Stimulated activated CD4-positive, alpha-beta T cell treated with anti-CD3 and anti-CD28 coated beads, TNF-alpha, amount 100 ng/mL, for 1 hour (primary cell): ENCODE measurements at regions not wholly inside any gene's neighbourhood (a gene's known extent, or its start where the extent isn't known, plus 50 kb on each side); places are given as distances from the start of the nearest gene placed in this dataset.

Experiments
- DNase-seq, 3 donors: peaks; one replicate each; pipeline ENCODE4 v3.0.0-alpha.2; 2020; ENCODE audit warnings: low read depth in 3 of 3, low spot score in 1 of 3

DNA sequence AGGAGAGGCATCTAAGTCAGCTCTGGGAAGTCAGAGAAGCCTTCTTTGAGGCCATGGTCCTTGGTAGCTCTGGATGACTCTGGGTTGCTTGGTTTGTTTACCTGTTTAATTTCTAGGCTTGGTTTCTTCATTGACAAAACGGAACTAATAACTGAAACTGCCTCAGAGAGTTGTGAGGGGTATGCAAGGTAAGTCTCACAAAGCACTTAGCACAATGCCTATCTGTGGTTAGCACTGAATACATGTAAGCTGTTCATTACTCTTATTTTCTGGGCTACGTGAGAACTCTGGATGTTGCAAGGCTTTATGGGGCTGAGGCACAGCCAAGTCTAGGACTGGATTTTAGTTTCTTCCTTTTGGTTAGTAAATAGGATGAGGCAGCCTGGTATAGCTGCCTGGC lies 225.8 kb upstream of the NCAM1 start:
- no peak for DNase-seq

DNA sequence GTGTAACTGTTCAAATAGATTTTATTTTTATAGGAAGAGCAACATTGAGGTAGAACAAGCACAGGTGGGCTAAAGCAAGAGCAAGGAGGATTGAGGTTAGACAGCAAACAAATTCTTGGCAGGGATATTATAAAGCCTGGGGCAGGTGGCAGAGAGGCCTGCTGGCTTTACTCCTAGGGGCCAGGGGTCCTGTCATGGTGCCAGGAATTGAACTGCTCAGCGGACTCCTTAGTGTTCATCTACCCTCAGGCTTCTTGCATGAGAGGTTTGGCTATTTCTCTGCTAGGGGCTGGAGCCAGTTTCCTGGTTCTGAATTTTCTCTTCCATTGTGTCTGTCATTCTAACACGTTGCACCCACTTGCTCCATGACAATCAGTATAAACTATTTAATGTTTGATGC lies 217.2 kb upstream of the NCAM1 start:
- DNase-seq: no peak

DNA sequence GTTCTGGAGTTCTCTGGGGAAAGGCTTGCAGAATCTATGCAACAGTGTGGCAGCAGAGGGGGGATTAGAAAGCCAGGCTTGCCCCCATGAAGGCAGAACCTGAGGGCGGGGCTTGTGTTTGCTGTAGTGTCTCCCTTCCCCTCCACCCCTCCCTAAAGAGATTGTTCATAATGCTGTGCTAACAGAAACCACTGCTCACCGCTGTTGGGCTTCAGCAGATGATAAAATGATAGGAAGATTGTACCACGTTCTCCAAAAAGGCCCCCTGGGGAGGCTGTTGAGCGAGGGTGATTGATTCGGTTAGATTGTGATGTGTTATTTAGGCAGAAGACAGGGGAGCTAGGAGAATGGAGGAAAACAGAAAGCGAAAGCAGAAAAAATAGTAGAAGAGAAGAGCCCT lies 215.2 kb upstream of the NCAM1 start:
- no peak for DNase-seq

DNA sequence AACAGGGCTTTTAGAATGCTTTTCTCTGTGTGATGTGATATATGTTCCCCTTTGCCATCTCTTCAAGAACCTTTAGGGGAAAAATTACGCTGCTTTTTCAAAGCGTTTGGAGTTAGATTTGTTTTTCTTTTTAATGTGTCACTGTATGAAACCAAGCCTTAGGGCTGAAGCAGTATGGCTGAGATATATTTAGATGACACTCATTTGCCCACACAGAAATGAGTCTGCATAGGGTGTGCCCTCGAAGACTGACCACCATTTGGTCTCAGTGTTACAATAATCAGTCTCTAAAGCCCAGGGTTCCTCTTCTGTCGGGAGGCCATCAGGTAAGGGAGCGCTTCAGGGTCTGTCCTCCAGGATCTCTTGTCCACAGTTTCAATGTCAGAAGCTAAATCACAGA lies 213.0 kb upstream of the NCAM1 start:
- DNase-seq: no peak

DNA sequence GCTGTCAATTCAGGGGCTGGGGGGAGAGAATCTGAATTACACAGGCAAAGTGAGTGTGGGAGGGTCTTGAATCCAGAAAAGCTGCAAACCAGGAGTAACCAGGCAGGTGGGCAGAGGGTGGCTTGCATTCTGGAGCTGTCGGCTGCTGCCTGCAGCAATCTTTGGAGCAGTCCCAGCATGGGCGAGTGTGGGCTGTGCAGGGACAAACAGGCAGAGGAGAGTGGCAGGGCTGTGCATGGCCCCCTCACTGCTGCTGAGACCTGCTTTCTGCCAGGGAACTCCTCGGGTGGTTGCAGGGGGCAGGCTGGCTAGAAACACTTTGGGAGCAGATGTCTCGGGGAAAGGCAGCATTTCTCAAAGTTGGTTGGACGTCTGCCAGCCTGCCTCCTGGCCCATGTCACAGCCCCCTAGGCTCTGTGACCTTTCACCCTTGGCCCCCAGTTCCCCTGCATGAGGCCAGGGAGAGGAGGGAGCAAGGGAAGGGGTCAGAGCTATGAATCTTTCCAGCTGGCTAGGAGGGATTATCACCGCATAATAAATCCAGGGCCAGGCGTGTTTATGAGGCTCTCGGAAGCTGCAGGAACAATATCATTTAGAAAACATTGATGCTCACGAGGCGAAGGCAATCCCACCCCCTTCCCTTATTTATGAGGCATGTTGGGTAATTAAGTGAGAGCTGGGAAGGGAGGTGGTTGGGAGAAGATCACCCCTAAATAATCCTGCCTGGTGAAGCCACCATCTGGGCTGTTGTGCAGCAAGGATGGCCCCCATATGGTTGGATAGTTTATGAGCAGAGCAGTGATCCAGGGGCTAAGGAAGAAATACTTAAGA lies 212.3 kb upstream of the NCAM1 start:
- DNase-seq: no peak

DNA sequence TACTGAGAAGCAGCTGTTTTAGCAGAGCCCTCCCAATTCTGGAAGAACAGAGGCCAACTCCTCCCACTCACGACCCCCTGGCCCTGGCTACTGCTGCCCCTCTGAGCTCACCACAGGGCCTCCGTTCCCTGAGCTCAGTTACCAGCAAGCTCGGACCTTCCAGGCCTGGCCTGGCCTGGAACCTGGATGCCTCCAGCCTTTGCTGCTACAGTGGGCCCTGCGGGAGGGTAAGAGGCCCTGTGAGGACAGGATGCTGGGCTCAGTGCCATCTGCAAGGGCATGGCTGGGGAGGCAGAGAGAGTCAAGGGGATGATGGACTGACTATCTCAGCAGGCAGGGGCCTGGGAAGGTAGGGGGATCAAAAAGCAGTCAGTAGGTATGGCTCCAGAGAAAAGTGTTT lies 209.9 kb upstream of the NCAM1 start:
- DNase-seq: no peak

DNA sequence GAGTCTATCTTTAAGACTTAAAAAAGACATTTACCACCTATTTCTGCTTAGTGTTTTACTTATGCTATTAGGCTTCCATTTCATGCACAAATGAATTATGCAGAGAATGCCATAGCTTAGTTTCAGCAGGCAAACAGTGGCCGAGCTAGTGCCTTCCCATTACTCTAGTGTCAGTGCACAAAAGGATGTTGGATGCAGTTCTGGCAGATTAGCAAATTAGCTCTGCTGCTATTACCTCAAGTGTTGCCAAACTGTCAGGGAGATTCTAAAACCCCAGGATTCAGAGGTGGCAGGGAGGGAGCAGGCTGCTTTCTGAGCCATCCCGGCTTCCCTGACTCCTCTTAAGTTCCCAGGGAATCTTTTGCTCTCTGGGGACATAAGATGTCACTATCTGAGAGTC lies 209.4 kb upstream of the NCAM1 start:
- DNase-seq: no peak

DNA sequence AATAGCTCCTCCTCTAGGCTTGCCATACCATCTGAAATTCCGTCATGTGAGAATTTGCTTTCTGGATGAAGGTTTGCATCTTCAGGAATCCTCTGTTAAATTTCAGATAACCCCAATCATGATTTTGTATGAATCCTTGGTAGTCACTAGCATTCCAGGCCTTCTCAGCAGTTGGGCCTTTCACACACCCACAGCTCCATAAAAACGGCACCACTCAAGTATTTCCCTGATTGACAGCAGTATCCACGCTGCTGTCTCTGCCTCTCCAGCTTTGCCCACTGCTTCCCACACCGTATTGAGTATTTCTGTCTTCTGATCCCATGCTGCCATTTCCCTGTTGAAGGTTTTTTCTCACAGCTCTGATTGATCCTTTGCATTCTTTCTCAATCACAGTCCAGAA lies 208.7 kb upstream of the NCAM1 start:
- DNase-seq: no peak

DNA sequence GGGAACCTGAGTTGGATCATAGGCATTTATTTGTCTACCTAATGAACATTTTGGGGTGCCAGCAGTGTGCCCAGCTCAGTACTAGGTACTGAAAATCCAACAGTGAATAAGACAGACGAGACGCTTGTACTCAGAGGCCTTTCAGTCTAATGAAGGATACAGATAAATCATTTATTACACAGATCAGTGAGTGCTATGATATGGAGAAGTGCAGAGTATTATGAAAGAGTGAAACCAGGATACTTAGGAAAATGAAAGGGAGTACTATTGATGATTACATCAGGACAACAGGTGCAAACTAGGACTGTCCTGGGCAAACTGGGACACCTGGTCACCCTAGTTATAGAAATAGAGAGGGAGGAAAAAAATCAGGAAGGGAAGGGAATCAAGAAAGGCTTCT lies 207.5 kb upstream of the NCAM1 start:
- no peak for DNase-seq

DNA sequence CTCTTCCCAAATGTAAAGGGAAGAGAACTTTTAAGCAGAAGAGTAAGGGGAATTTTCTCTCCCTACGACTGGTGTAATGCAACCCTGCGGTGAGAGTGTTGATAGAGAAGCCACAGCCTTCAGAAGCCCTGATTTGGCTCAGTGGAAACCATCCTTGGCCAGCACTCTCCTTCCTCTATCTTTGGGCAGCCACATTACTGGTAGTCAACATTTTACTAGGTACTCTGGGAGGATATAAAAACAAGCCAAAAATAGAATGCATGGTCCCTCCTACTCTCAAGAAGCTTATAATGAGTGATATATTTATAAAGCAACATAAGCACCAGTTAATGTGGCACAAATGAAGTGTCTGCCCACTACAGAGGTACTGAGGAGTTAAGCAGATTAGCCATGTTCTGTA lies 201.8 kb upstream of the NCAM1 start:
- no peak for DNase-seq

DNA sequence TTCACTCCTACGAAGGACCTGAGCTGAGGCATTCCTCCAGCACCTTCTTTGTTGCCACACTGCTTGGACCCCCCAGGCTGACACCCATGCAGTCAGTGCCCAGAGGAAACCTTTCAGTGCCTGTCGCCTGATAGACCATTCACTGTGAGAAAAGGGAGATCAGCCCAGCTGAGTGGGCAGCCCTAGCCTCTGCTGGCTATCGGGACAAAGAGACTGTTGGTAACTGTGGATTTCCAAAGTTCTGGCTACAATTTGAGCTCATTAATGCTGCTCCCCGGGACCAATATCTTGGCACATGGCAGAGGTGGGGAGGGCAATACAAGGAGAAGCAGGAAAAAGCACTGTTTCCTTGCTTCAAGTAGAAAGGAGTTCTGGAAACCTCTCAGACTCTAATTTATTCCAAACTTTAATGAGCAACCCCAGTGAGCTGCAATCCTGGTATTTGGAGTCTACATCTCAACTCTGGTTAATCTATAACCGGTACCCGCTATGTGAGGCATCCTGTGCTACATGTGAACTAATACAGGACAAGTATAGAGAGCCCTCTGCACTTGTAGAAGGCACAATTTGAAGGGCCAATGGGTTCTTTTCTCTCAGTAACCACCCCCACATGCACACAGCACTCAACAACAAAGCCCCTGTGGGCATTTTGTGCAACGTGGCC lies 200.7 kb upstream of the NCAM1 start:
- no peak for DNase-seq

DNA sequence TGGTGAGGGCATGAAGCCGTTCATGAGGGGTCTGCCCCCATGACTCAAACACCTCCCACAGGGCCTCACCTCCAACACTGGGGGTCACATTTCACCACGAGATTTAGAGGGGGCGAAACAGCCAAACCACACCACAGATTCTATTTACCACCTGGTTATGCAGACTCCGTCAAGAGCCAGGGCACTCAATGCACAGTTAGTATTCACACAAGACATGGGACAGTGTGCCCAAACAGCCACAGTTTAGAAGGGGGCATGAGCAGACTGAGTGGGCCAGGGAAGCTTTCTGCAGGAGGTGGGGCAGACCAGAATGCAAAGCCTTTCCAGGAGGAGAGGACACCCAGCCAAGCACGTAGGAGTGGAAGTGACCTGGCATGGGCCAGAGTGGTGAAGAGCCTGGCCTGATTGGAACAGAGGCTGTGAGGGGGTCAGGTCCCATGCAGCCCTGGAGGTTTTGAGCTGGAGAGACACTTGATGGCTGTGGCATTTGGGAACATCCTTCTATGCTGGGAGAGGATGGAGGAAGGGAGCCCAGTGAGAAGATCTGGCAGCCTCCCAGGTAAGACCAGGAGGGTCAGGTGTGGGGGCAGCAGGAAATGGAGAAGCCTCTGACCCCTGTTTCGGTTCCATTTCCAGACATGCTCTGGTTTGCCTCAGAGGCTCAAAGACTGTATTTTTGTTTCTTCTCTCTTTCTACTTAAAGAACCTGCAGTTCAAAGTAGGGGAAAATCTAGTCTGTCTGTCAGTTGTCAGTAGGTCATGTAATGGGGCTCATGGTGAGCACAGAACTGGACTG lies 199.1 kb upstream of the NCAM1 start:
- DNase-seq: no peak

DNA sequence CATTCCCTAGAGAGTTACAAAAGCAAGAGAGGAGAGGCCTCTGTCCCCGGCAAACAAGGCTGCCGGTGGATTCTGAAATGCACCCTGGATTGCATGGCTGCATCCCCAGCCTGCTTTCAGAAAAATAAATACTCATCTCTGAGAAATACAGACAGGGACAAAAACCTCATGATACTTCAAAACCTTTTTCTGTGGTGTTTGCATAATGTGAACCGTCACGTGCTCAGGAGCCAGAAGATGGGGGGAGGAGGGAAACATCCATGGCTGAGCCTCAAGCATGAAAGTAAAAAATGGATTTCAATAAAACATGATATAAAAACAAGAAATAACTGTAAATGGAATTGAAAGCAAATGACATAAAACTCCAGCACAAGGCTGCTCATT lies 198.5 kb upstream of the NCAM1 start:
- DNase-seq: no peak

DNA sequence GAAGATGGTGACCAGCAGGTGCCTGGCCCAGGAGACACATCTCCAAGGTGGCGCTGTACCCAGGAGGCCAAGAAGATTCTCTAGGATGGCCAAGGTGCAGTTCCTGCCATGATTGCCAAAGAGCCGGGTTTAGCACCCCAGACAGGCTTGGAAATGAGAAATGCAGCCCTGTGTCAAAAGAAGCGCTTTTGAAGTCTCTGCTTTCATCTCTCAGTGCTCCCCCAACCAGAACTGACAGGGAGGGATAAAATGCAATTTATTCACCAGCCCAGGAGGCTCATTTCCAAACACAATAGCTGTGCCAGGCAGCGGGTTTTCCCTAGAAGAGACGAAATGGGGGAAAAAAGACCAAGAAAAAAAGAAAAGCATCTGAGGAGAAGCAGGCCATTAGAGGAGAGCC lies 195.9 kb upstream of the NCAM1 start:
- no peak for DNase-seq

DNA sequence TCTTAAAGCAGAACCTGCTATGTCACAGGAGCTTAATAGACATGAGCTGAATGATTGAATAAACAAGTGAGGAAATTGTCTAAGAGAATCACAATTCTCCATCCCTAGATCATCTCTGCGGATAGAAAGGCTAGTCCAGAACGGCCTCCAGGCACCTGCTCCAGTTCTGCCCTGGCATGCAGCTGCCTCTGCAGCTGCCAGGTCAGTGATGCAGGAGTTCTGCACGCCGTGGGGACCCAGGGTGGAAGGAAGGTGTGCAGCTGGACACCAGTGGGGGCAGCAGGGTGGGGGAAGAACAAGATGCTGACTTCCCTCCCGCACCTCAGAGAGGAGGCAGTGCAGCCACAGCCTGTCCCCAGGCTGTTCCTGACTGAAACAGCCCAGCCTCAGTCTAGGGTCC lies 192.1 kb upstream of the NCAM1 start:
- no peak for DNase-seq

DNA sequence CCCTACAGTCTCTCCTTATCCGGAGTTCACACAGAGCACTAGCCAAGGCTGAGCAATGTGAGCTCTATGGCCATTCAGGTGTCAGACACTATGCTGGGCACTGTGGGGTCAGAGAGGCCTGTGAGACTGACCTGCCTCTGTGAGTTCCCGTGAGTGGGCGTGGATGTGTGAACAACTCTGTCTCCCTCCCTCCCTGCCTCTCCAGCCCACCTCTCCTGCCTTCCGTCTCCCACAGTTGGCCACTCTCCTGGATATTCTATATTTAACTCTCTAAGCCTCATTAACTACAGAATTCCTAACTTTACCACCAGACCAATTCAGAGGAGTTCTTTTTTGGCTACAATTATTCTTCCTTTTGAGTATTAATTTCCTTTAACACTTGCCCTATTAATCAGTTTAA lies 191.6 kb upstream of the NCAM1 start:
- DNase-seq: no peak

DNA sequence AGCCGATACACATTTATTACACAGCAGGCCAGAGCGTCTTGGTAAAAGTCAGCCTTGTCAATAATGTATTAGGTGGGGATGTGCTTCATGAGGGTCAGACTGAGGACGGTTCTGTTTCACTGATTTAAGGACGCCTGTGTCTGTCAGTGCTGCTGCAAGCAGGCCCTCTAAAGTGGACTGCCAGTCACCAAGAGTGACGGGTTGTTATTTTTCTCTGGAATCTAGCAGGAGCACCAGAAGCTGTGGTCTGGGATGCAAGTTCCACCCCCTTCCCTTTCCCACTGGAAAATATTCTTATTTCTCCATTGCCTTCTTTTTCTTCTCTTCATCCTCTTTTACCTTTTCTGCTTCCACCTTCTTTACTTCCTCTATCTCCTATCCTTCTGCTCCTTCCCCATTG lies 191.2 kb upstream of the NCAM1 start:
- DNase-seq: no peak

DNA sequence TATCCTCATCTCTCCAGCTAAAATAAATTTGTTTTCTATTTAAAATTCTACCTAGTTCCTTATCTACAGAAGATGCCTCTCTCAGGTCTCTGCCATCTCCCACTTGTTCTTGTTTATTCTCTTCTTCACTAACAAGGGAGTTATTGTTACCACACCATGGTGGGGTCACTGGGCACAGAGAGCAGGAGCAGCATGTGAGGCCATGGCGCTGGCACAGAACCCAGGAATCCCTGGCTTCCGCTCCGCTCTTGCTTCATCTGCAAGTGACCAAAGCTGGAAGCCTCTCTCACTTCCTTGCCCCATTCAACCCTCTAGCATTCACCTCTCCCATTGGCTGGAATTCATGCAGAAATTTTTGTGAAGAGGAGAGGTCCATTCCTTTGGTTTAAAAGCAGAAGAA lies 190.7 kb upstream of the NCAM1 start:
- DNase-seq: no peak

DNA sequence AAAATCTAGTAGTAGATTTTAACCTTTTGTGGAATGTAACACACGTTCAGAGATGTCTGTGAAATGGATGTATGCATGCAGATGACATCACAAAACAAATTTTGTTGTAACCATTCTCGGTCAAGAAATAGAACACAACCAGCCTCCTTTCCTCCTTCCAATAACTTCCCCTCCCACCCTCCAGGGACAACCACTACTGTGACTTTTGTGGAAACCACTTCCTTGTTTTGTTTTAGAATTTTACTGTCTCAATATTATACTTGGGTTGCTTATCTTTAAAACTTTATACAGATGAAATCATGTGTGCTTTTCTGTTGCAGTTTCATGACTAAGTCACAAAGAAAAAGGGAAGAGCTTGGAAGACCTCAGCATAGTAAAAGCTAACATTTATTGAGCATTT lies 189.4 kb upstream of the NCAM1 start:
- no peak for DNase-seq

DNA sequence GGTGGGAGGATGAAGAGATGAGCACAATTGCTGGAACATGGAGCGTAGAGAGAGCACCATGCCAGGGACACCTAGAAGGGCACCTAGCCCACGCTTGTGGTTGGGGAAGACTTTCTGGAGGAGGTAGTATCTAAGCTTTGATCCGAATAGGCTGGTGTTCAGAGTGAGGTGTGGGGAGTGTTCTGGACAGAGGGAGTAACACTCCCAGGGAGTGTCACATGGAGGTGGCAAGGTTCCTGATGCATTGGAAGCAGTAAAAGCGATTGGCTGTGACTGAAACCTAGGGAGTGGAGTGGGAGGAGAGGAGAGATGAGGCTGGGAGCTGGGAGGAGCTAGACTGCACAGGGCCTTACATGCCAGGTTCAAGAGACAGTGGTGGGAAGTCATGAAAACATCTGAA lies 188.0 kb upstream of the NCAM1 start:
- no peak for DNase-seq

DNA sequence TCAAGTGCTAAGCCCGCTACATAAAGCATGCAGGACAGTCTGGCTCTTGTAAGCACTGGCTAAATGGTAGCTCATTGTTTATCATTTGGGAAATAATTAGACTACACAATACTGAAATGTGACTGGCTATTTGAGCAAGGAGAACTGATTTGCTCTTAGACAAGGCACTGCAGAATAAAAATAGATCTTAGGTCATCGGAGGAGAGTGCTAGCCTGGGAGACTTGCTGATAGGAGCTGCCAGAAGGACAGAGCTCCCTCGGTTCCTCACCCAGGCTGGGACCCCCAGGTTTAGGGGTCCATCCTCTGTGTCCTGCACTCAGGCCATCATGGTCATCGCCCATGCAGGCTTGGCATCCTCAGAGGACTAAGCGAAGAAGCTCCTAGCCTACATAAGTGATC lies 184.4 kb upstream of the NCAM1 start:
- DNase-seq: no peak

DNA sequence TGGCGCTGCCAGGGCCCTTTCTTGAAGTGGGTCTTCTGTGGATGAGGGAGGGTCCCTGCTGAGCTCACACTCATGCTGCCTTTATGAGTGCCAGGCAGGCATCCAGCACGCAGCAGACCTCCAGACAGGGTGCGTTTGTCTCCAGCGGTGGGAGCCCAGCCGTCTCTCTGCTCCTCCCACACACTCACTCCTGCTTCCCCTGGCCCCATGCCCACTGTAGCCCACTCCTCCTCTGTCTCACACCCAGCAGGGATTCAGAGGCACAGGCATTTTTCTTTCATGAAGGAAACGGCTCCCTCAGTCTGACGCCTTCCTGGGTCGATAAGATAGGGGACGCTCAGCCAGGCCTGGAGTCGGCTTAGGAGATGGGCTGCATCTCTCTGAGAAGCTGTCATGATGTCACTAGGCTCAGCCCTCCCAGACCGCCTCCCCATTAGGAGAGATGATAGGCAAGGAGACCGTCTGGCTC lies 183.9 kb upstream of the NCAM1 start:
- no peak for DNase-seq
